GM19438 (cell line): ENCODE measurements at regions not wholly inside any gene's neighbourhood (a gene's known extent, or its start where the extent isn't known, plus 50 kb on each side); places are given as distances from the start of the nearest gene placed in this dataset.
"Not testable (repeated sequence)": the region's sequence is repeated elsewhere in the genome, so short reads cannot be mapped to it uniquely, and the experiment has no call there.

Experiments
- ATAC-seq: cut with Tn5 transposase; IDR thresholded peaks from one replicate; pipeline ENCODE4 v1.9.1; 2021; ENCODE audit warnings: low read depth; ENCODE audit not compliant: unreplicated experiment

- no peak for ATAC-seq
Observed at GRCh38 chr2:56018267-56018666, 94.7 kb upstream of the EFEMP1 start.

DNA sequence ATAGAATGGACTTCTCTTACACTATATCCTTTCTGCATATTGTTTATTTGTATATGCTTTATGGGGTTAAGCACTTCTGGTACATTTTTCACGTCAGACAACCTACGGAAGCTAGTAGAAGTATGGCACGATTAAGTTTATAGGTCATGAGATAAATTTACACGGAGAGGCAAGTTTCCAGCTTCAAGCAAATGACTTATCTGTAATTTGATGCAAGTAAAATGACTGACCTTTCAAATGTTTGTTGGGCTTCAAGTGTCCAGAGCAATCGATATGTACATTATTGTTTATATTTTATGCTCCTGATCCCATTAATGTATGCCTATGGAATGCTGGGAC, 97.5 kb upstream of the EFEMP1 start:
- no peak for ATAC-seq

GRCh38 chr2:56021579-56021978, 98.0 kb upstream of the EFEMP1 start:
- no peak for ATAC-seq

GRCh38 chr2:56025469-56026193, 102.0 kb upstream of the EFEMP1 start:
- ATAC-seq = no peak

- ATAC-seq = no peak
Observed at GRCh38 chr2:56026828-56027227, 103.2 kb upstream of the EFEMP1 start.

GRCh38 chr2:56030062-56030461, 106.5 kb upstream of the EFEMP1 start:
- ATAC-seq = no peak

DNA sequence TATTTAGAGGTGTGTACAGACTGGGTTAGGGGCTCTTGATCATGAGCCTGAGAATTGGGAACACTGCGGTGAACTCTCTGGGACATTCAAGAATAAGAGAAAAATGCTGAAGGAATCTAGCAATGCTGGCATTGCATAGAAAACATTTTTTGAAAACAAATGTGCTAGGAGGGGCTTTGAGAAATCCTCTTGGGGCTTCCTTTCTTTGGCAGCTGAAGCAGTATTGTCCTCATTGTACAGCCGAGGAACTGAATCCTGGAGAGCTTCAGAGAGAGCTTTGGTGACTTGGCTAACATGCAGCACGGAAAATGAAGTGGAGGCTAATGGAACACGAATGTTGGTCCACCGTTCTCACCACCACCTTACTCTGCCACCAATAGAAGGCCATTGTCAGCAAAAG, 107.3 kb upstream of the EFEMP1 start:
- no peak for ATAC-seq

GRCh38 chr2:56034258-56034657, 110.7 kb upstream of the EFEMP1 start:
- ATAC-seq = no peak

DNA sequence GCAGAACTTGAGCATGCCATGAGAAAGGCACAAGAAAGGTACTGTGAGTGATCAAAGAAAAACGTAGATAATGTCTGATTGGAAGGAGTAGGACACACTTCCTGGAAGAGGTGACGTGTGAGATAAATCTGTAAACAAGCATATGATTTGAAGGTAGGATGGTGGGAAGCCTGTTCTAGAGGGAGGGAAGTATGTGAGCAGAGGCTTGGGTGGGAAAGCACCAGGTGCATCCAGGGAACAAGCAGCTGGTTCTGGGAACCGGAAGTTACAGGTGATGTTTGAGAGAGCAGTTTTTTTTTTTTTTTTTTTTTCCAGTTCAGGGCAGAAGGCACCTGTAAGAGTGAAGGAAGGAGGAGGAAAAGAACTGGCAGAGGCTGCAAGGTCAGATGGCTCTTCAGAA, 116.6 kb upstream of the EFEMP1 start:
- ATAC-seq = no peak

- no peak for ATAC-seq
Observed at GRCh38 chr2:56040834-56041233, 117.3 kb upstream of the EFEMP1 start.

GRCh38 chr2:56047136-56047535, 123.6 kb upstream of the EFEMP1 start:
- ATAC-seq = no peak

DNA sequence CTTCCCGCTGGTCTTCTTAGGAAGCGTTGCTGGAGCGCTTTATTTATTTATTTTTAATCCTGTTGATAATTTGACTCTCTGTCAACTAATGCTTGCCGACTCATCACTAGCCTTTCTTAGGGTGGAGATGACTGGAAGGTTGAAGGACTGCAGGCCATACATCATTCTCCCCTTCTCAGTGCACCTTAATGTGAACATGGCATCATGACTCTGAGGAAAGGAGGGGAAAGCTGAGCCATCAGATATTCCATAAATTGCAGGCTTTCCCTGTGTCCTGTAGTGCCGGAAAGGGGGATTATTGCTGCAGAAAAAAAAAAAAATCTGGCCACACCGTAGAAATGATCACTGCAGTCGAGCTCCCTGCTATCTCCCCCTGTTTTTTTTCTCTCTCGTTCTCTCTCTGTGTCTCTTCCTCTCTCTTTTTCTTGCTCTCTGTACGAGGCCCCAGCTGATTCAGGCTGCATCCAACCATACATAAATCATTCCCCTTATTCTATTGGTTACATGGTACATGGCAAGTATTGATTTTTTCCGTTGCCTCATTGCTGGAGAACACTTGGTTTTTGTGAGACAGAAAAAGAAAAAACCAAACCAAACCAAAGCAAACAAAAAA, 125.8 kb upstream of the EFEMP1 start:
- ATAC-seq = no peak

- no peak for ATAC-seq
Observed at GRCh38 chr2:56053679-56054078, 130.1 kb upstream of the EFEMP1 start.

GRCh38 chr2:56055405-56055804, 128.4 kb upstream of the CCDC85A start:
- no peak for ATAC-seq

GRCh38 chr2:56061327-56061726, 122.5 kb upstream of the CCDC85A start:
- ATAC-seq = not testable (repeated sequence)

GRCh38 chr2:56068746-56069145, 115.0 kb upstream of the CCDC85A start:
- ATAC-seq = no peak

- ATAC-seq = no peak
Observed at GRCh38 chr2:56077359-56077915, 106.4 kb upstream of the CCDC85A start.

- ATAC-seq = no peak
Observed at GRCh38 chr2:56082665-56083064, 101.1 kb upstream of the CCDC85A start.

- no peak for ATAC-seq
Observed at GRCh38 chr2:56084111-56084901, 99.5 kb upstream of the CCDC85A start.

DNA sequence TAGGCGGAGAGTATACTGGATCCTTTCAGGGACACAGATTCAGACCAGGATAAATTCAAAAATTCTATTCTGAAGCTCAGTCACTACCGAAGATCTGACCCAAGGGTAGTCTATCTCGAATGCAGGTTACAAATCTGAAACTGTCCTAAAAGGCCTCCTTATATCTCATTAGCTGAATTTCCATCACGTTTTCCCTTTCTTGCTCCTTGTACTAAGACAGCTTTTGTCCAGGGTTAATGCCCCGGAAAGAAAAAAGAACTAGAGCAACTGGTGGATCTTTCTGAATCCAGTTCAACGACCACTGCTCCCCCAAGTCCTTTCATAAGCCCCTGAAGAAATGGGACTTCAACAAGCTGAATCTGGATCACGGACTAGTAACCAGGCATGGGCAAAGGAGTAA, 97.5 kb upstream of the CCDC85A start:
- no peak for ATAC-seq

DNA sequence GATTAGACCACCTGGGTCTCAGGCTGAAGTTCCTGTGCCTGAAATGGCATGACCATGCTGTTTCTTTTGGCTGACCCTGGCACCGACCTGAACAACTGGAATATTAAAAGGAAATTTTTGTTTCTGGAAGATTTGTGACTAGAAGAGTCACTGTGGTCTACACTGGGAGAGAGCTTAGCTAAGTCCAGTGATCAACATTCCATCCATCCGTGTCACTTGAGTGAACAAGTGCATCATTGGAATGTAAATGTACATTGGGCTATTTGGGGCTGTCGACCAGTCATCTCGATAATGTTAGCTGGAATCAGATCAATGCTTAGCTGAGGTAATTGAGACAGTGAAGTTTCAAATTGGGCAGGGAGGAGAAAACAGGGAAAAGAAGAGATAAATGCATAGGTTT, 95.4 kb upstream of the CCDC85A start:
- no peak for ATAC-seq
